ENCODE measurements at regions not wholly inside any gene's neighbourhood (a gene's known extent, or its start where the extent isn't known, plus 50 kb on each side); places are given as distances from the start of the nearest gene placed in this dataset.
"Not testable (repeated sequence)": the region's sequence is repeated elsewhere in the genome, so short reads cannot be mapped to it uniquely, and the experiment has no call there.

GRCh38 chr12:90792718-90793117, 162.3 kb downstream of the CCER1 start:
- WGBS: 93% methylated on average over 1 of the region's 1 CpG

GRCh38 chr12:90791445-90791844, 163.5 kb downstream of the CCER1 start:
- 82% methylated on average over 3 of the region's 3 CpGs for WGBS

More at GRCh38 chr12:90792718-90793117, 162.3 kb downstream of the CCER1 start:
- not testable (repeated sequence) for DNase-seq (ENCODE audit: low spot score); H3K27me3 ChIP-seq (ENCODE audit: control insufficient read depth in 4 of 4, insufficient read depth in 4 of 4, low read length in 3 of 4); H3K4me1 ChIP-seq (ENCODE audit: control insufficient read depth in 4 of 4, insufficient read depth in 4 of 4, low read length in 3 of 4); H3K9me3 ChIP-seq (ENCODE audit: control insufficient read depth in 4 of 4, low read length in 3 of 4); H3K36me3 ChIP-seq (ENCODE audit: control insufficient read depth in 4 of 4, insufficient read depth in 3 of 4, low read depth in 1 of 4, low read length in 3 of 4); H3K4me3 ChIP-seq (ENCODE audit: low read depth in 1 of 3, low read length in 3 of 3); H3K27ac ChIP-seq (ENCODE audit: low read depth in 1 of 2, low read length in 2 of 2); H3K9ac ChIP-seq (ENCODE audit: low read depth in 1 of 2, low read length in 2 of 2)

More at GRCh38 chr12:90791445-90791844, 163.5 kb downstream of the CCER1 start:
- no peaks in the 10 kb centered on the region for H3K9me3 ChIP-seq (ENCODE audit: control insufficient read depth in 4 of 4, low read length in 3 of 4)
- H3K9ac ChIP-seq (ENCODE audit: low read depth in 1 of 2, low read length in 2 of 2): no peak overlapping the region
- H3K36me3 ChIP-seq (ENCODE audit: control insufficient read depth in 4 of 4, insufficient read depth in 3 of 4, low read depth in 1 of 4, low read length in 3 of 4): no peaks in the 10 kb centered on the region
- peaks cover 0 to 5% (median under 1%) of the 10 kb centered on the region in 4 donors for H3K4me1 ChIP-seq (ENCODE audit: control insufficient read depth in 4 of 4, insufficient read depth in 4 of 4, low read length in 3 of 4)
- DNase-seq (ENCODE audit: low spot score): no peak
- no peak overlapping the region for H3K27ac ChIP-seq (ENCODE audit: low read depth in 1 of 2, low read length in 2 of 2)
- no peak overlapping the region for H3K4me3 ChIP-seq (ENCODE audit: low read depth in 1 of 3, low read length in 3 of 3)
- no peak for TF ChIP-seq FOXA1 (IDR thresholded peaks at IDR 0.05)
- TF ChIP-seq RXRA (IDR thresholded peaks at IDR 0.05): no peak
- no peak for TF ChIP-seq HNF4G (IDR thresholded peaks at IDR 0.05)
- TF ChIP-seq CTCF (IDR thresholded peaks at IDR 0.05; ENCODE audit: low read depth, low read length, missing input control): no peak
- TF ChIP-seq ATF3 (IDR thresholded peaks at IDR 0.05): no peak
- no peak for TF ChIP-seq JUND (IDR thresholded peaks at IDR 0.05)
- TF ChIP-seq SP1 (IDR thresholded peaks at IDR 0.05): no peak
- no peak for TF ChIP-seq RAD21 (IDR thresholded peaks at IDR 0.05)
- TF ChIP-seq NR2F2 (IDR thresholded peaks at IDR 0.05): no peak
- no peak for TF ChIP-seq FOXA2 (IDR thresholded peaks at IDR 0.05)
- TF ChIP-seq YY1 (IDR thresholded peaks at IDR 0.05): no peak
- no peak for TF ChIP-seq TAF1 (conservative IDR thresholded peaks at IDR 0.05)
- no peak for TF ChIP-seq MAX (IDR thresholded peaks at IDR 0.05)
- TF ChIP-seq ZBTB33 (IDR thresholded peaks at IDR 0.05): no peak
- TF ChIP-seq REST (IDR thresholded peaks at IDR 0.05): no peak
- TF ChIP-seq EGR1 (IDR thresholded peaks at IDR 0.05; ENCODE audit: low read depth in 2 of 2): no peak
- H3K27me3 ChIP-seq (ENCODE audit: control insufficient read depth in 4 of 4, insufficient read depth in 4 of 4, low read length in 3 of 4): no peaks in the 10 kb centered on the region
